Smooth muscle cell (in vitro differentiated cells): ENCODE measurements at regions not wholly inside any gene's neighbourhood (a gene's known extent, or its start where the extent isn't known, plus 50 kb on each side); places are given as distances from the start of the nearest gene placed in this dataset.
A peak's percentile ranks its signal among the peaks of the same experiment; 100 is the strongest.

Experiments
- DNase-seq: peaks from one replicate; lab custom pipeline; 2025; ENCODE audit not compliant: unreplicated experiment; lab: John Stamatoyannopoulos, UW
- H2AFZ ChIP-seq: fragments of 200-600 bp; sonication (generic); 2 replicates; pipeline ENCODE4 v1.6.0; 2016; ENCODE audit warnings: antibody characterized with exemption, low read depth, mild to moderate bottlenecking
- H3F3A ChIP-seq: fragments of 200-600 bp; sonication (generic); 2 replicates; pipeline ENCODE4 v1.6.0; 2017; ENCODE audit warnings: antibody characterized with exemption, low read depth
- H3K27ac ChIP-seq: fragments of 200-600 bp; sonication (generic); 2 replicates; pipeline ENCODE4 v1.5.1; 2016; ENCODE audit warnings: low read depth, mild to moderate bottlenecking
- H3K27me3 ChIP-seq: fragments of 200-600 bp; sonication (generic); 2 replicates; pipeline ENCODE4 v1.6.1; 2016; ENCODE audit warnings: low read depth, mild to moderate bottlenecking
- H3K36me3 ChIP-seq: fragments of 200-600 bp; sonication (generic); 2 replicates; pipeline ENCODE4 v1.5.1; 2016; ENCODE audit warnings: low read depth
- H3K4me1 ChIP-seq: fragments of 200-600 bp; sonication (generic); 2 replicates; pipeline ENCODE4 v1.5.1; 2016; ENCODE audit warnings: low read depth
- H3K4me2 ChIP-seq: fragments of 200-600 bp; sonication (generic); 2 replicates; pipeline ENCODE4 v1.6.0; 2016; ENCODE audit warnings: mild to moderate bottlenecking
- H3K4me3 ChIP-seq: fragments of 200-600 bp; sonication (generic); 2 replicates; pipeline ENCODE4 v1.5.1; 2016; ENCODE audit warnings: mild to moderate bottlenecking
- H3K79me2 ChIP-seq: fragments of 200-600 bp; sonication (generic); 2 replicates; pipeline ENCODE4 v1.6.0; 2016; ENCODE audit warnings: low read depth, mild to moderate bottlenecking
- H3K9ac ChIP-seq: fragments of 200-600 bp; sonication (generic); 2 replicates; pipeline ENCODE4 v1.6.0; 2016; ENCODE audit warnings: low read depth
- H3K9me3 ChIP-seq: fragments of 200-600 bp; sonication (generic); replicated peaks from 2 replicates; pipeline ENCODE4 v1.5.1; 2016; ENCODE audit warnings: low read depth
- H4K20me1 ChIP-seq: fragments of 200-600 bp; sonication (generic); 2 replicates; pipeline ENCODE4 v1.6.0; 2016; ENCODE audit warnings: low read depth
- CTCF ChIP-seq: fragments of 200-600 bp; sonication (generic); IDR thresholded peaks from 2 replicates; pipeline ENCODE4 v1.5.1; 2017; ENCODE audit warnings: borderline replicate concordance, mild to moderate bottlenecking, antibody characterized with exemption; ENCODE audit not compliant: insufficient read depth, poor library complexity, severe bottlenecking
- WGBS: methylation state at CpG from one replicate; pipeline ENCODE4 v1.1.7; 2016; ENCODE audit warnings: low lambda C conversion rate; 5-methylcytosine and 5-hydroxymethylcytosine counted together

GRCh38 chr2:4690913-4691312 lies 987.5 kb downstream of the DCDC2C start:
- 71% methylated on average over 2 of the region's 2 CpGs for WGBS
- H3F3A ChIP-seq: no peaks in the 10 kb centered on the region
- no peak for TF ChIP-seq CTCF

GRCh38 chr2:4693266-4693665 lies 989.9 kb downstream of the DCDC2C start:
- Histone ChIP-seq H2AFZ (peak overlapping the region; percentile 24), H3K27me3 (no peaks in the 10 kb centered on the region), H3K4me1 (peaks cover 5% of the 10 kb centered on the region), H3K9me3 (no peaks in the 10 kb centered on the region), H3K4me3 (no peak overlapping the region), H3K9ac (no peak overlapping the region), H4K20me1 (no peaks in the 10 kb centered on the region), H3K79me2 (no peaks in the 10 kb centered on the region), H3F3A (no peaks in the 10 kb centered on the region), H3K36me3 (no peaks in the 10 kb centered on the region), H3K4me2 (peak overlapping the region; percentile 56), H3K27ac (peak overlapping the region; percentile 74)
- TF ChIP-seq CTCF: no peak
- DNase-seq: no peak
- 16% methylated on average over 9 of the region's 9 CpGs for WGBS

More at GRCh38 chr2:4690913-4691312, 987.5 kb downstream of the DCDC2C start:
- no peak overlapping the region for H3K4me2 ChIP-seq
- no peaks in the 10 kb centered on the region for H3K79me2 ChIP-seq
- no peaks in the 10 kb centered on the region for H3K36me3 ChIP-seq
- no peak overlapping the region for H3K27ac ChIP-seq
- H2AFZ ChIP-seq: no peak overlapping the region
- no peaks in the 10 kb centered on the region for H3K27me3 ChIP-seq
- peaks cover 5% of the 10 kb centered on the region for H3K4me1 ChIP-seq
- no peaks in the 10 kb centered on the region for H4K20me1 ChIP-seq
- DNase-seq: no peak
- no peak overlapping the region for H3K4me3 ChIP-seq
- no peak overlapping the region for H3K9ac ChIP-seq
- H3K9me3 ChIP-seq: no peaks in the 10 kb centered on the region

- no peaks in the 10 kb centered on the region for H3F3A ChIP-seq
- peaks cover 5% of the 10 kb centered on the region for H3K4me1 ChIP-seq
- TF ChIP-seq CTCF: no peak
- H2AFZ ChIP-seq: no peak overlapping the region
- 95% methylated on average over 2 of the region's 2 CpGs for WGBS
- no peak overlapping the region for H3K4me3 ChIP-seq
- H3K27ac ChIP-seq: no peak overlapping the region
- H3K27me3 ChIP-seq: no peaks in the 10 kb centered on the region
- H3K9me3 ChIP-seq: no peaks in the 10 kb centered on the region
- no peaks in the 10 kb centered on the region for H4K20me1 ChIP-seq
- no peak for DNase-seq
- H3K9ac ChIP-seq: no peak overlapping the region
- H3K4me2 ChIP-seq: no peak overlapping the region
- H3K36me3 ChIP-seq: no peaks in the 10 kb centered on the region
- no peaks in the 10 kb centered on the region for H3K79me2 ChIP-seq
Measured at GRCh38 chr2:4695281-4695861, 992.0 kb downstream of the DCDC2C start.

GRCh38 chr2:4715065-4715464 lies 977.1 kb upstream of the SOX11 start:
- H3K4me3 ChIP-seq: no peak overlapping the region
- WGBS: 46% methylated on average over 2 of the region's 2 CpGs
- peak overlapping the region; percentile 41 for H2AFZ ChIP-seq
- no peaks in the 10 kb centered on the region for H3K4me1 ChIP-seq
- no peaks in the 10 kb centered on the region for H3K36me3 ChIP-seq
- no peak overlapping the region for H3K4me2 ChIP-seq
- H3K27ac ChIP-seq: no peak overlapping the region
- TF ChIP-seq CTCF: peak; percentile 15
- H3F3A ChIP-seq: no peaks in the 10 kb centered on the region
- H3K9ac ChIP-seq: no peak overlapping the region
- H3K9me3 ChIP-seq: peaks cover 6% of the 10 kb centered on the region
- H3K79me2 ChIP-seq: no peaks in the 10 kb centered on the region
- no peaks in the 10 kb centered on the region for H4K20me1 ChIP-seq
- no peaks in the 10 kb centered on the region for H3K27me3 ChIP-seq
- no peak for DNase-seq
